Left lung (tissue), 4 donors: ENCODE measurements at regions not wholly inside any gene's neighbourhood (a gene's known extent, or its start where the extent isn't known, plus 50 kb on each side); places are given as distances from the start of the nearest gene placed in this dataset.
A peak's percentile ranks its signal among the peaks of the same experiment; 100 is the strongest.

Source experiments
- ATAC-seq: fragments of 200-7000 bp; cut with Tn5 transposase; one replicate; pipeline ENCODE4 v1.9.1; 2020; ENCODE audit warnings: moderate library complexity
- DNase-seq, 4 donors: peaks; one replicate each; pipeline ENCODE4 v3.0.0-alpha.2; 2013 to 2020
- H3K27ac ChIP-seq, 2 donors: fragments of 200-600 bp; sonication (generic) in 1 of 2; one replicate each; pipeline versions ENCODE4 v1.5.0 to v1.8.0; 2020 to 2021
- H3K27me3 ChIP-seq, 2 donors: fragments of 200-600 bp; sonication (generic) in 1 of 2; one replicate each; pipeline versions ENCODE4 v1.5.0 to v1.8.0; 2020 to 2021
- H3K36me3 ChIP-seq, 2 donors: fragments of 200-600 bp; sonication (generic) in 1 of 2; one replicate each; pipeline versions ENCODE4 v1.5.0 to v1.8.0; 2020 to 2021
- H3K4me1 ChIP-seq, 2 donors: fragments of 200-600 bp; one replicate each; pipeline ENCODE4 v1.8.0; 2021
- H3K4me3 ChIP-seq, 2 donors: fragments of 200-600 bp; sonication (generic) in 1 of 2; one replicate each; pipeline versions ENCODE4 v1.5.0 to v1.8.0; 2020 to 2021; ENCODE audit warnings: mild to moderate bottlenecking in 1 of 2
- H3K9me3 ChIP-seq, 2 donors: fragments of 200-600 bp; sonication (generic) in 1 of 2; one replicate each; pipeline versions ENCODE4 v1.5.0 to v1.8.0; 2020 to 2021
- CTCF ChIP-seq, 2 donors: fragments of 200-600 bp; sonication (generic) in 1 of 2; IDR thresholded peaks; one replicate each; pipeline versions ENCODE4 v1.5.0 to v1.8.0; 2021; ENCODE audit warnings: antibody characterized with exemption in 2 of 2
- intact Hi-C, 2 donors: fragments of 100-400 bp; cut with DNase I; formaldehyde crosslinking; loops; one replicate each; pipeline versions ENCODE4 v1.11.2 to v1.14.2; 2022
- donor health status: DM: no; HTN: yes; CAD: no.
- donor health status: DM: no; HTN: no; CAD: no.

- TF ChIP-seq CTCF (IDR thresholded peaks at IDR 0.05), result no peak
- no peak overlapping the region for H3K4me3 ChIP-seq
- H3K36me3 ChIP-seq, result no peaks in the 10 kb centered on the region
- no peaks in the 10 kb centered on the region for H3K27me3 ChIP-seq
- H3K4me1 ChIP-seq, result no peaks in the 10 kb centered on the region
- intact Hi-C loops, result no loop called here
- no peak overlapping the region for H3K27ac ChIP-seq
- no peak for DNase-seq
- H3K9me3 ChIP-seq, result peaks cover 0 to 8% of the 10 kb centered on the region in 2 donors
- no peak for ATAC-seq
Measured at GRCh38 chr12:25866586-25867378, 91.7 kb upstream of the RASSF8 start.

- Histone ChIP-seq H3K9me3 (peaks cover 0 to 8% of the 10 kb centered on the region in 2 donors), H3K4me1 (no peaks in the 10 kb centered on the region), H3K36me3 (no peaks in the 10 kb centered on the region), H3K4me3 (no peak overlapping the region), H3K27me3 (no peaks in the 10 kb centered on the region), H3K27ac (no peak overlapping the region)
- TF ChIP-seq CTCF (IDR thresholded peaks at IDR 0.05), result no peak
- DNase-seq, result no peak
- no peak for ATAC-seq
- intact Hi-C loops, result no loop called here
Measured at GRCh38 chr12:25868193-25868592, 90.3 kb upstream of the RASSF8 start.

DNA sequence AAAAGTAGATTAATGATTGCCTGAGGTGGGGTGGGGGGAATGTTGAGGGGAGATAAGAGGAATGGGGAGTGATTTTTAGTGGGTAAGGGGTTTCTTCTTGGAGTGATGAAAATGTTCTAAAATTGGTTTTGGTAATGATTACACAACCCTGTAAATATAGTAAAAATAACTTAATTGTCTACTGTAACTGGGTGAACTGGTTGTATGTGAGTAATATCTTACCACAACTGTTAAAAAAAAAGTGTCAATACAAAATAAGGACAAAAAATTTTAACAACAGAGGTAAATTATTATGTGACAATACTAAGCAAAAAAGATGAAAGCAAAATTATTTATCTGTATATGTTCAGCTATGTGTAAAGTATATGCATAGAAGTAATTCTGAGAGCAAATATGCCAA lies 86.3 kb upstream of the RASSF8 start:
- DNase-seq, result no peak
- no peaks in the 10 kb centered on the region for H3K27me3 ChIP-seq
- no peak for ATAC-seq
- intact Hi-C loops, result no loop called here
- no peak overlapping the region for H3K4me3 ChIP-seq
- H3K27ac ChIP-seq, result no peak overlapping the region
- no peaks in the 10 kb centered on the region for H3K36me3 ChIP-seq
- TF ChIP-seq CTCF (IDR thresholded peaks at IDR 0.05), result no peak
- H3K9me3 ChIP-seq, result peaks cover 0 to 8% of the 10 kb centered on the region in 2 donors
- no peaks in the 10 kb centered on the region for H3K4me1 ChIP-seq

DNA sequence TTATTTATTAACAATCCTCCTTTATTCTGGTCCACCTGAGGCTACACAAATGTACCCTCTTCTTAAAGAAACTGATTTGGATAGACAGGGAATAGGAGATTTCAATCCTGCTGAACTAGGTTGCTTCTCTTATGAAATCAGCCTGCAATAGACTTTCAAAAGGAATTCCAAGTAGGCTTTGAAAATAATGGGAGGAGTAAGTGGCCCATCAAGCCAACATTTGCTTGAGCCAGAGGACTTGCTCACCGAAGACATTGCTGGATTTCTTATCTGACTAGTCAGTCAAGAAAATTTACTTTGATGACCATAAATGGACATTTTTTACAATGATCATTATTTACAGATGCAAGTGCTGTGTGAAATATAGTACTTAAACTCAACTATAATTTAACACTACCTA lies 82.8 kb upstream of the RASSF8 start:
- Histone ChIP-seq H3K4me1 (no peaks in the 10 kb centered on the region), H3K4me3 (no peak overlapping the region), H3K36me3 (no peaks in the 10 kb centered on the region), H3K27me3 (no peaks in the 10 kb centered on the region), H3K9me3 (no peaks in the 10 kb centered on the region), H3K27ac (no peak overlapping the region)
- ATAC-seq (peak; percentile 36), DNase-seq (no peak)
- intact Hi-C loops, result no loop called here
- TF ChIP-seq CTCF (IDR thresholded peaks at IDR 0.05), result no peak

- no peak overlapping the region for H3K27ac ChIP-seq
- H3K4me3 ChIP-seq, result no peak overlapping the region
- TF ChIP-seq CTCF (IDR thresholded peaks at IDR 0.05), result no peak
- ATAC-seq (no peak), DNase-seq (no peak)
- H3K27me3 ChIP-seq, result no peaks in the 10 kb centered on the region
- intact Hi-C loops, result no loop called here
- H3K9me3 ChIP-seq, result no peaks in the 10 kb centered on the region
- H3K4me1 ChIP-seq, result no peaks in the 10 kb centered on the region
- no peaks in the 10 kb centered on the region for H3K36me3 ChIP-seq
Measured at GRCh38 chr12:25876383-25877045, 82.0 kb upstream of the RASSF8 start.
